ENCODE measurements at regions not wholly inside any gene's neighbourhood (a gene's known extent, or its start where the extent isn't known, plus 50 kb on each side); places are given as distances from the start of the nearest gene placed in this dataset.

GRCh38 chr15:53390549-53390948 is 368.9 kb downstream of the WDR72 start:
- H3K36me3 ChIP-seq (ENCODE audit: control insufficient read depth in 1 of 2, insufficient read depth in 2 of 2, low read length in 2 of 2): no peaks in the 10 kb centered on the region
- no peak overlapping the region for H3K27ac ChIP-seq (ENCODE audit: low read depth, low read length)
- H2AFZ ChIP-seq (ENCODE audit: low read depth, low read length, poor library complexity, severe bottlenecking): no peak overlapping the region
- TF ChIP-seq CBX3 (IDR thresholded peaks at IDR 0.05; ENCODE audit: low read depth) (no peak), EZH2 (IDR thresholded peaks at IDR 0.05) (no peak), FOSL1 (IDR thresholded peaks at IDR 0.05; ENCODE audit: low read depth) (no peak)
- H4K20me1 ChIP-seq (ENCODE audit: insufficient read depth): no peaks in the 10 kb centered on the region
- H3K4me2 ChIP-seq (ENCODE audit: low read length): no peak overlapping the region
- POLR2A ChIA-PET: no interaction called here
- no peak for DNase-seq (ENCODE audit: low read depth, low spot score)
- BruUV-seq (replicated peaks): no TSS peak
- no peaks in the 10 kb centered on the region for H3K79me2 ChIP-seq (ENCODE audit: insufficient read depth, low read length)
- intact Hi-C loops (cut with micrococcal nuclease): no loop called here
- H3K27me3 ChIP-seq (ENCODE audit: insufficient read depth, low read length): peaks cover 11% of the 10 kb centered on the region; the same call in 1 of the 2 replicates
- CTCF ChIA-PET: interaction anchor here (0.8 kb wide), 1 partner anchor 330 kb away, joined by 5 read pairs; no protein-coding TSS in a partner anchor
- no peak for ATAC-seq
- H3K9me2 ChIP-seq (ENCODE audit: insufficient read depth): no peaks in the 10 kb centered on the region
- no peaks in the 10 kb centered on the region for H3K4me1 ChIP-seq (ENCODE audit: control insufficient read depth in 1 of 2, insufficient read depth in 2 of 2, low read length in 2 of 2)
- RAD21 ChIA-PET (ENCODE audit: low non-redundant PET in 1 of 2, low total read pairs in 2 of 2, uncharacterized antibody in 2 of 2, unreplicated experiment in 2 of 2): no interaction called here
- no peak overlapping the region for H3K9ac ChIP-seq (ENCODE audit: low read length)
- H3K9me3 ChIP-seq (ENCODE audit: control insufficient read depth in 1 of 2, insufficient read depth in 1 of 2, low read depth in 1 of 2, low read length in 2 of 2): peaks cover 0 to under 1% of the 10 kb centered on the region in 2 experiments; a peak in 1 of 4 replicates
- no peak overlapping the region for H3K4me3 ChIP-seq (replicated peaks in 1 of 2; ENCODE audit: low read depth in 1 of 2, low read length in 2 of 2)

- ChIA-PET RAD21 (ENCODE audit: low non-redundant PET in 1 of 2, low total read pairs in 2 of 2, uncharacterized antibody in 2 of 2, unreplicated experiment in 2 of 2) (no interaction called here), POLR2A (no interaction called here), CTCF (interaction anchor here (0.8 kb wide), 1 partner anchor 331 kb away, joined by 5 read pairs; no protein-coding TSS in a partner anchor)
- no TSS peak for BruUV-seq (replicated peaks)
- Histone ChIP-seq H3K4me3 (replicated peaks in 1 of 2; ENCODE audit: low read depth in 1 of 2, low read length in 2 of 2) (no peak overlapping the region), H3K79me2 (ENCODE audit: insufficient read depth, low read length) (no peaks in the 10 kb centered on the region), H3K4me2 (ENCODE audit: low read length) (no peak overlapping the region), H3K4me1 (ENCODE audit: control insufficient read depth in 1 of 2, insufficient read depth in 2 of 2, low read length in 2 of 2) (no peaks in the 10 kb centered on the region), H3K9me2 (ENCODE audit: insufficient read depth) (no peaks in the 10 kb centered on the region), H3K9ac (ENCODE audit: low read length) (no peak overlapping the region), H4K20me1 (ENCODE audit: insufficient read depth) (no peaks in the 10 kb centered on the region), H3K36me3 (ENCODE audit: control insufficient read depth in 1 of 2, insufficient read depth in 2 of 2, low read length in 2 of 2) (no peaks in the 10 kb centered on the region), H2AFZ (ENCODE audit: low read depth, low read length, poor library complexity, severe bottlenecking) (no peak overlapping the region), H3K27me3 (ENCODE audit: insufficient read depth, low read length) (peaks cover 11% of the 10 kb centered on the region; the same call in 1 of the 2 replicates), H3K27ac (ENCODE audit: low read depth, low read length) (no peak overlapping the region), H3K9me3 (ENCODE audit: control insufficient read depth in 1 of 2, insufficient read depth in 1 of 2, low read depth in 1 of 2, low read length in 2 of 2) (no peaks in the 10 kb centered on the region)
- intact Hi-C loops (cut with micrococcal nuclease): loop anchor here (10.0 kb wide), 1 partner anchor 195 kb away; no protein-coding TSS in a partner anchor
- ATAC-seq (no peak), DNase-seq (ENCODE audit: low read depth, low spot score) (no peak)
- TF ChIP-seq ELF1 (IDR thresholded peaks at IDR 0.05; ENCODE audit: borderline replicate concordance, low read depth) (no peak), SP1 (IDR thresholded peaks at IDR 0.05; ENCODE audit: low read depth) (no peak), ATF3 (IDR thresholded peaks at IDR 0.05) (no peak), EGR1 (IDR thresholded peaks at IDR 0.05; ENCODE audit: low read depth) (no peak), REST (IDR thresholded peaks at IDR 0.05; ENCODE audit: low read depth) (no peak), POLR2A (IDR thresholded peaks at IDR 0.05; ENCODE audit: borderline replicate concordance, extremely low read depth, insufficient read depth, insufficient read length) (no peak), CEBPB (IDR thresholded peaks at IDR 0.05; ENCODE audit: low read depth) (no peak), RAD21 (IDR thresholded peaks at IDR 0.05; ENCODE audit: low read depth) (no peak), EZH2 (IDR thresholded peaks at IDR 0.05) (no peak), YY1 (IDR thresholded peaks at IDR 0.05; ENCODE audit: extremely low read depth, insufficient replicate concordance, low read depth, low read length) (no peak)
Observed at GRCh38 chr15:53389271-53390037, 370.0 kb downstream of the WDR72 start.
